NCI-H345 treated with DMSO at 0.1 percent for 48 hours (cell line): ENCODE measurements at regions not wholly inside any gene's neighbourhood (a gene's known extent, or its start where the extent isn't known, plus 50 kb on each side); places are given as distances from the start of the nearest gene placed in this dataset.

Source experiments
- DNase-seq: peaks from one replicate; lab custom pipeline; 2025; ENCODE audit not compliant: unreplicated experiment; lab: John Stamatoyannopoulos, UW

DNA sequence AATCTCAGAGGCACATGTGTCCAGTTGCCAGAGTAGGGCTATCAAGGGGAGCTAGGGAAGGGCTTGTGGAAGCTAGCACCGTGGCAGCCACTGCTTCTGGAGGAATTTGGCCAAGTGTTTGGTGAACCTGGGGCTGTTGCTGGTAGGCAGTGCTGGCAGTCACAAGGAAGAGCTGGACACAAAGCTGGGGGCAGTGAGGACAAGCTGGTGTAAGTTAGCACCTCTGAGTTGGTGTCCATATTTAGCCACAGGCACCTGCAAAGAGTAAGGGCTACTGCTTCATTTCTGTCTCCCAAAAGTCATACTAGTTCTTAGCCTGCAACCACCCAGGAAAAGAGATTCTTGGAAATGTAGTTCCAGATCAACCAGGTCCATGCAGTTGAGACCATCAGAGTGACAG, 359.4 kb downstream of the CSNK1G3 start:
- no peak for DNase-seq

DNA sequence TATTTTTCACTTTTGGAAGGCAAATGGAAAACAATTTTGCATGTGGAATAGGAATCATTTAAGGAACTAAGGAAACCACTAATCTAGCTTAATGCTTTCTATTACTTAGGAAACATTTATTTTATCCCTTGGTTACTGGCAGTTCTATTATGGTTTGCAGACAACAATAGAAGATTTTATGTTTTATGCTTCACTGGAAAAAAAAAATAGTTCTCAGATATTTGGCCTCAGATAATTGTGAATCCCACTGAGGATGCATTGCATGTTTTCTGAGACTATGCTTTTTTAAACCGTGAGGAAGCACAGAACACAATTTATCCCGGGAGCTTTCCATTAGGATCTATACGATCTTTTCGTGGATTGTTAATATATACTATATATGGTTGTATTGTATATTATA, 356.9 kb downstream of the CSNK1G3 start:
- no peak for DNase-seq

DNA sequence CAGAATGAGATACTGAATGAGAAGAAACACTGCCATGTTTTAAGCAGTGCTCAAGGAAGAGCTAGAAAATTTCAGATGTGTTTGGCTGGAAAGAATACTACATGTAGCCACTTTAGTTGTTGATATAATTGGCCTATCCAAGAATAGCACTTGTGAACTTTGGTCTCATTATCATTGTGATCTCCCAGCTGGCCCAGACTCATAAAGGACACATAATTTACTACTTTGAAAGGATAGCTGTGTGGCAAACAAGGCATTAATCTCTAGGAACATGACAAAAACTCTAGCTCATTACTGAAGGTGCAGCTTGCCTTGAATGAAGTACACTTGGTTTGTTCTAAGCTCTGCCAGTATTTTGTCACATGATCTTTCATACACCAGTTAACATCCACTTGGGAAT, 356.3 kb downstream of the CSNK1G3 start:
- peak; percentile 8 for DNase-seq

DNA sequence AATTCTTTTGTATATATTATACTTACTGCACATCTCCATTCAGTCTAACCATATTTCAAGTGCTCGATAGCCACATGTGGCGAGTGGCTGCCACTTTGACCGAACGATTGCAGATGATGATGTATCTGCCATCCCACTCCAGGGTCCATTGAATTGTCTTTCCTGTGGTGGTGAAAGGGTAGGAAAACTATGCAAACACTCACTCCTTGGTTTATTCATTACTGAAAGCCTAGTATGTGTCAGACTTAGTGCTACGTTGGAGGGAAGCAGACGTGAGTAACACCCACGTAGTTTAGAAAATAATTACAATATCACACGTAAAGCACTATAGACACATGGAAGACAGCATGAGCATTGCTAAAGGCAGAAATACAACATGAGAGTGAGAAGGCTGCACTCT, 353.7 kb downstream of the CSNK1G3 start:
- DNase-seq: no peak

DNA sequence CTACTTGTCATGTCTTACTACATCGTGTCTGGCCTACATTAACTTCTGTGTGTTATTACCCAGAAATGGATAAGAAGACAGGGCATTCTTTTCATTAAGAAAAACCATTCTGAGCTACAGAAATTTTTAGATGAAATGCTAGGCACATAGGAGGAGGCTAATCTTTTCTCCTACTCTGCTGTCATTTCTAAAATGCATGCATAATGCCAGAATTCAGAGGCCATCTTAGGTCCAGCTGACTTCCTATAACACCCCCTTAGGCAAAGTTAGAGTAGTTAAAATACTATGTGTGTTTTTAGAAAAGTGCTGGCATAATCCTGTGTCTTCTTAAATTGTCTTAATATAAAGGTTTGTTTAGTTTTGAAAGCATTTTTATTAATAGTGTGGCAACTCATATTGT, 352.6 kb downstream of the CSNK1G3 start:
- no peak for DNase-seq

DNA sequence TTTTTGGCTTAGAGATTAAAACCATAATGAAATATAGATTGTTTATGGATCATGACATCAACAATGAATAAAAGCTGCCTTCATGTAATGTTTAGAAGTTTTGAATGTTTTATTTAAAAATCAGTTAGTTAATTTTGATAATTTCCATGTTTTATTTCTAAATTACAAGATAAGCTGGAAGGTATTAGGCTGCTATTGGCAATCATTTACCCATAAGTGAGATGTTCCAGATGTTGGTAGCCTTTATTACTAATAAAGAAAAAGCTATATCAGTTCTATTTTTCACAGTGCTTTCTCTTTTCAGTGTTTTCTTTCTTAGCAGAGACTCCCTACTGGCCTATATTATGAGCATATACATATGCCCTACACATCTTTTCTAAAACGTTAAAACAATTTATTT, 347.0 kb downstream of the CSNK1G3 start:
- no peak for DNase-seq

DNA sequence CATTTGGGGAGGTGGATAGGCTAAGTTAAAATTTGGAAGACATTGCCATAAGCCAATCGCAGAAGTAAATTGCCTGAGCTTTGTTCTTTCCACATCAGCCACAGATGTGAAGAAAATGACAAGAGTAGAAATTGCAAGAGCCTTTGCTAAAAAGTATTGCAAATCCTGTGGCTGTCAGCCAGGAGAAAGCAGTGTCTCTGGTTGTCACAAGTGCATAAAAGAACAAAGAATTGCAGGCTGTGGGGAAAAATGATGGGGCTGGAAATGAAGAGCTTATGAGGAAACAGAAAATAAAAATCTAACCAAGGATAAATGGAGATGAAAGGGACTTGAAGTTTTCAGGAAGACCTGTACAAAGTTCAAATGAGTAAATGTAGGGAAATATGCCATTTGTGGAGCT, 344.8 kb downstream of the CSNK1G3 start:
- DNase-seq: no peak

DNA sequence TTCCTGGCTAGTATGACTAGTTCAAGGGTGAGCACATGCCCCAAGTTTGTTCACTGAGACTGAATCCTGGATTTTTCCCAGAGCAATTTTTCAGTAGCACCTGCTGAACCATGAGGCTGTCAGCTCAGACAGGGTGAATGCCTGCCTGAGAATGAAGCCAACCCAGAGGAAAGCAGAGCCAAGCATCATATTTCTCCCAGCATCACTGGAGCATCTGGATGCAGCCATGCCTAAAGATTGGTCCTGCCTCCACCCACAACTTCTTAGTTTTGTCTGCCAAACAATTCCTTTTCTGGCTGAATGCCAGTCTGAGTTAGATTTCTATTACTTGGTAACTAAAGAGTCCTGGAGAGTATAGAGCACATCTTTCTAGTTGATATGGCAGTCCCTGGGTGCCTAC, 343.6 kb downstream of the CSNK1G3 start:
- DNase-seq: peak; percentile 23

DNA sequence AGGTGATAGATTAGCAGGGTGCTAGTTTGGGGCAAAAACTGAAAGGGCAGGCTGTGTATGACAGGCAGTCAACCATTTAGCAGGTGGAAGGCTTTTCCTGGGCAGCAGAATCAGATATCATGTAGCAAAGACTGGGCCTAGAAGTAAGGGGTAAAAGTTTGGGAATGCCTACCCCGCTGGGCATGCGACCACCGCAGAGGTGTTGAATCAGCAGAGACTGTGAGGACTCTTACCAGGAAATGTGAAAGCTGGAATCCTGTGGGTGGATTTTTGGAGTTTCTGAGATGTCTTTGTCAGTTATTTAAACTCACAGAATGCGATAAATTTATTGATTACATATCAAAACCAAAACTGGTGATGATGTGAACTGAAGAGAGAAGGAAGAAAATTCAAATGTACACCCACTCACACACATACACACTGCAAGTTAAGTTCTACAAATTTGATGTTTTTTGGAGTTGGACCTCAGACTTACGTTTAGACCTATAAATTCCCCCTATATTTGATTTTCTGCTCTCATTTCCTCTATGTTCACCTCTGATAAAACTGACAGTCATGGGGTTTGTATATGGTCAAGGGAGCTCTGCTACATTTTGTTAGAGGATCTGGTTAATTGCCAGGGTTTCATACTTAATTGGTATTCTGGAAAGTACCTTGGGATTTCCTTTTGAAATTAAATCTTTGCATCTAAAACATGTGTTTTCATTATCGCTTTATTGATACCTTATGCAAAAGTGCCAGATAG, 333.6 kb downstream of the CSNK1G3 start:
- DNase-seq: no peak

DNA sequence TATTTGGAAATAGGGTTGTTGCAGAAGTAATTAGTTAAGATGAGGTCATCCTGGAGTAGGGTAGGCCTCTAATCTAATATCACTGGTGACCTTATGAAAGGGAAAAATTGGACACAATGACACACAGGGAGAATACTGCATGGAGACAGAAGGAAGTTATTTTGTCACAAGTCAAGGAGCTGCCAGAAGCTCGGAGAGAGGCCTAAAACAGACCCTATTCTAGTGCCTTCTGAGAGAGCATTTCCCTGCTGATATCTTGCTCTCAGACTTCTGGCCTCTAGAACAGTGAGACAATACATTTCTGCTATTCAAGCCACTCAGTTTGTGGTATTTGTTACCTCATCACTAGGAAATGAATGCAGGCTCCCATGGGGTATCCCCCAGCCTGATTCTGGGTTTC, 332.9 kb downstream of the CSNK1G3 start:
- no peak for DNase-seq

DNA sequence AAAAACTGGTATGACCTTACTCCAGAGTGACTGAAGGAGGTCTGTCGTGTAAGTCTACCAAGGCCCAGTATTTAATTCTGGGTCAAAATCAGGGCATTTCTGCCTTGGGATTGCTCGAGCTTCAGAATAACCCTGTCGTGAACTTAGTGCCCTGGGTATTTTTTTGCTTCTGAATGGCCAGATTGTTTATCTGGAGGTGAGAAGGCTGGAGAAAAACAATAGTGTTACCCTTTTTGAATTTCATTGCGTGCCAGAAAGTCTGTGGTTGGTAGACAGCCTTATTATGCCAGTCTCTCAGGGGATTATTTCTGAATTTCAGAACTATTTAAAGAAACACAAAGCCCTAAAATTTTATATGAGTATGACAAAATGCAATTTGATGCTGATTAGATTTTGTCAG, 323.4 kb downstream of the CSNK1G3 start:
- no peak for DNase-seq

DNA sequence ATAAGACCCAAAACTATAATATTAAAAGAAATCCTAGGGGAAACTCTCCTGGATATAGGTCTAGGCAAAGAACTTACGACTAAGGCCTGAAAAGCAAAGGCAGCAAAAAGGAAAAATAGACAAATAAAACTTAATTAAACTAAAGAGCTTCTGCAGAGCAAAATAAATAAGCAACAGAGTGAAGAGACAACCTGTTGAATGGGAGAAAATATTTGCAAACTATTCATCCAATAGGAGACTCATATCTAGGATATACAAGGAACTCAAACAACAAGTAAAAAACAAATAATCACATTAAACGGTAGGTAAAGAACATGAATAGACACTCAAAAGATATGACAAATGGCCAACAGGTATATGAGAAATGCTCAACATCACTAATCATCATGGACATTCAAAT, 318.6 kb downstream of the CSNK1G3 start:
- DNase-seq: no peak

DNA sequence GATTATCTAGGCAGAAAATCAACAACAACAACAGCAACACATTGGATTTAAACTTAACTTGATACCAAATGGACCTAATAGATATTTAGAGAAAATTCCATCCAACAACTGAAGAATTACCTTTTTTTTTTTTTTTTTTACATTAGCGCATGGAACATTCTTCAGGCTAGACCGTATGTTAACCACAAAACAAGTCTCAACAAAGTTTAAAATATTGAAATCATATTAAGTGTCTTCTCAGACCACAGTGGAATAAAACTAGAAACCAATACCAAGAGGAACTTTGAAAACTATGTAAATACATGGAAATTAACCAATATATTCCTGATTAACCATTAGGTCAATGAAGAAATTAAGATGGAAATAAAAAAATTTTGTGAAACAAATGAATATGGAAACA, 315.8 kb downstream of the CSNK1G3 start:
- DNase-seq: no peak

DNA sequence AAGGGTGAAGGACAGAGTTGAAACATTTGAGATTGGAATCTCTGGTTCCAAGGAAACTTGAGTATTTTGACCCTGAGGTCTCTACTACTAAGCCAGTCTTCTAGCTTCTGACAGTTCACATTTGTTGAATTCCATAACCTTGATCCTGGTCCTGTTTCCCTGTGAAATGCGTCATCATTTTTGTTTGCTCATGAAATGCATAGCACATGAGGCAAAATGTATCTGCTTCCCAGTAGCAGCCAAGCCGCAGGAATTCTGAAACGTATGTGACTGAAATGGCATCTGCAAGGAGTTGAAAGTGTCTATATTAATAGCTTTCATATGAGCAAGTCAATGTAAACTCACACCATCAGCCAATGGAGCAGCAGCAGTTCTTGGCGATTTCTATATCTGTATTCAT, 307.9 kb downstream of the CSNK1G3 start:
- DNase-seq: no peak

DNA sequence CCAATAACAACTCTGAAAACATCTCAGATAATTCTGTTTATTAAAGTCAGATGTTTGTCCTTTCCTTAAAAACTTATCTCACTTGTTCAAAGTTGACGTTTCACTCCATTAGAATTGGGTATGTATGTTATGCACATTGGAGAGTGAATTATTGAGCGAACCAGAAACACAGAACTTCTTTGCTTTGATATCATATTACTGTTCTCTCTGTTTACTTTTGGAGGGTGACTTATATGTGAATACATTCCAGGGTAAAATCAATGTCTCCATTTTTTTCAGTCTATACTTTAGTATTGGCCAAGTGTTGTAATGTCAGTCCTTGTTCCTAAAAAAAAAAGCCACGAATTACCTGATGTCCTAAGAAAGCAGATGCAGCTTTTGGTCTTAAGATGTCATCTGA, 307.4 kb downstream of the CSNK1G3 start:
- no peak for DNase-seq

DNA sequence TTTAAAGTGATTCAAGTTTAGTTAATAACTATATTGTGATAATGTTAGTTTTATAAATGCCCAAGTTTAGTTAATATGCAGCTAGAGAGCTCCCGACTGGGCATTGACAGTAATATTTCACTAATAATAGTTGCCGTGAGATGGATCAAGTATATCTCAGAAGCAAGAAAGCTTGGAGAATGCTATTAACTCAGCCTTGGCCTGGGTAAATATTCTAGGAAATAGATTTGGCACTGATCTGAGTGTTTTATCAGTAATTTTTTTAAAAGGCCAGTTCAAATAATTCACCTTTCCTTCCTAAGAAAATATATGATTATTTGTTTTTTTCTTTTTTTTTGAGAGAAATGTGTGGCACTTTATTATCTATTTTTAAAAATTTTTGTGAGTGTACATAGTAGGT, 305.3 kb downstream of the CSNK1G3 start:
- DNase-seq: no peak

DNA sequence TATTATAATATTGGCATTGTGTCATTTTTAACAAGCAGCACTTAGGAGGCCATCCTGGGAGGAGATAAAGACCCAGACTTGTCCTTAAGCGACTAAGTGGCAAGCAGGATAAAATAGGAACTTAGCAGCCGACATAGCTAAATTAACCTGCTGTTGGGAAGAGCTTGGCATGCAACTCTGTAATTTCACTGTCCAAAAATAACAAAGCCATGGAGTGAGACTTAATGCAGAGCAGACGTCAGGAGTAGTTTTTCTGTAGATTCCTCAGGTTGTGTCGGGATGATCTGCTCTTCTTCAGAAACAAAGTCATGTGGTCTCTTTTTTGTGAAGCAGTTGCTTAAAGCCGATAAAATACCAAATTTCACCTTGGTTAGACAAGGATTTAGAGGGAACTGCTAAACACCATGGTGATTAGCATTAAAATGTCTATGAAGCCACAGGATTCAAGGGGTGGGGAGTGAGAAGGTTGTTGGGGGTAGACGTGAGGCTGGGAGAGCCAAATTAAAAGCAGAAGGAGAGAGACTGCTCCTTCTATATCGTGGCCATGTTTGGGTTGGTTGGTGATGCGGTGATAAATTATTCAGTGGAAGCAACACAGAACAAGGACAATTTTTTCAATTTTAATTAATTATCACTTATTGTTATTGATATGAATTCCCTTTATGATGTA, 303.0 kb downstream of the CSNK1G3 start:
- DNase-seq: no peak

DNA sequence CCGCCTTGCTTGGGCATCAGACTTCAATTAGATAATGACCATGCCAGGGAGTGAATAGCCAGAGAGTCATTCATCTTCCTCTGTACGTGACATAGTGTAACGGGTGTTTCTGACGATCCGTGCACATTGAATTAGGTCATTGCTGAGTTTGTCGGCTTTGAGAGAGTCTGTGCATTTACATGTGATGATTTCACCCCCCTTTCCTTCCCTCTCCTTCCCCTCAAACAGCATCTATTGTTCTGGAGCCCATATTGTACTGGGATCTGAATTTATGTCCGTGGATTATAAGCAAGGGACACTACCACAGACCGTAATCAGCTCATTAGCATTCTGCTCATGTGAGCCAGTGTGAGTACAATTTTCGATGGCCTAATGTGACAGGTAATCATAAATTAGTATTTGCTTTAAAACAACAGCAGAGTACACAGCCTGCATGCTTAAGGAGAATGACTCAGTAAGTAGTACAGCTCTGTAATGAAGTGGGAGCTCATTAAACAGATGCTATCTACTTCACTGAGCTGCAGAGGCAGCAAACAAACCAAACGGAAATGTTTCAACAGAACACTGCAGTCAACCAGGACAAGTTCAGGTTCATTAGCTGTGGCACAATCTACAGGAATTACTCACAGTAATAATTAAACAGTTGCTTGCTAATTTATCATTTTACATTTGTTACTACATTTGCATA, 302.1 kb downstream of the CSNK1G3 start:
- peak; percentile 61 for DNase-seq

DNA sequence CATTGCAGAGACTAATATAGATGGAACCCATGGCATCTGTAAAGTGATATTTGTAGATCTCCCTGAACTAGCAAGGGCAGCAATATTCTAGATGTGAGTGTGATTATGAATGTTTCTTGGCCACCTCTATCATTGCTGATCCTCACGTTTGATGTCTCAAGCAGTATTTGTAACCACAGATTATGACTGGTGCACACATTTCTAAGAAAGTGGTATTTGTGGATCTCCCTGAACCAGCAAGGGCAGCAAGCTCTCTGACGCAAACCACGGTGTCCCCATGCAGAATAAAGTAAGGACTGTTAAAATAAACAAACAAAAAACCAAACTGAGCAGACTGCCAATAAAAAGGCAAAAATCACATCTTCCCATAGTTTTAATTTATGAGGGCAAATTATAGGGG, 301.3 kb downstream of the CSNK1G3 start:
- no peak for DNase-seq

DNA sequence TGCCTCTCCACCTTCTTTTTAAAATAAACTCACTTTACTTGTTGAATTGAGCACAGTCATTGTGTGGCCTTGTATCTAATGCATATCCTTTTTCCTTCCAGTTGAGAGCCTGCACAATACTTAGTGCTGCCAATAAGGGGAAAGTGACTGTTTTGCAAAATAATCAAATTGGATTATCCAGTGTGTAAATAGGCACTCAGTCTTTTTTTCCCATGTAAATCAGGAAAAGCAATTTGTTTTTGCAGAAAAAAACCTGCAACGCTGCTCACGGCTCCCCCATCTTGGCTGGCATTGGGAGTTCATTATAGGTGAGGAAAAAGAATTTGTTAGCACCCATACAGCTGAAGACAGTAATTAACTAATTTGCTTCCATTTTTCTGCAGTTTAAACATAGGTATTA, 299.9 kb downstream of the CSNK1G3 start:
- DNase-seq: no peak

DNA sequence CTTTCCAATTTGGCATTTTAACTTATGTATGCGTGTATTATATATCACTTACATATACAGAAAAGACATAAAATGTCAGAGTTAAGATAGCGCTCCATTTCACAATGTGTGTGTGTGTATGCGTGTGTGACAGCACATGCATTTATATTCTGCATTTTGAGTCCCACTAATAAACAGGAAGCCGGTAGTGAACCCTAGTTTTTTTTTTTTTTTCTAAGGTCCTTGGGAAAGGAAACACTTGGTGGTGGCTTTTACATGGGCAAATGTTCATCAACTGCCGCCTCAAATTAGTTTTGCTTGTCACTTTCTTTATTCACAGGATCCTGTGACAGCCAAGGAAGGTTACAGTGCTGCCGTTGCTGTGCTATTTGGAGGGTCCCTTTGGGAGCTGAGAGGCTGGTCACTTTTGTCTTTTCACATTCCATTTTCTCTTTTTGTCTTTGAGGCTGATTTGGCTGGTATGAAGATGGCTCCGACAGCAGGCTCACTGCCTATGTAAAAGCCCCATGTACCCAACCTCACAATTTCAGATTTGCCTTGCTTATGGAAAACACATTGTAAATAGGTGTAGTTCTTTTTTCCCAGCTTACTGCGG, 298.9 kb downstream of the CSNK1G3 start:
- no peak for DNase-seq

DNA sequence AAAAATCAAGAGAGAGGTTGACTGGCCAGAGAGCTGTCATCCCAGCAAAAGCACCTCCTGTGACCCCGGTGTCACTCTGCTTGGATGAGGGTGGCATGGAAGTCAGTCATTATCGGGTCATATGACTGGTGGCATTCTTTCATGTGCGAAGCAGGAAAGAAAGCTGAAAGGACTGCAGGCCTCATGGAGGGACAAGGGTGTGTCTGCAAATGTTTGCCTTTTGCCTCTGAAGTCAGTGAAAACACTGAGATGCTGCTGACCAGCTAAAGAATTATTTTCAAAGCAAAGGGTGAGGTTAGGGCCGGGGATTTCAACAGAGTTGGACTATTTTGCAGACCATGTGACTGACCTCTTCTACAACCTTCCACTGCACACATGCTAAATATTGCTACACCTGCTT, 298.3 kb downstream of the CSNK1G3 start:
- no peak for DNase-seq
